Smooth muscle cell (in vitro differentiated cells): ENCODE measurements at regions not wholly inside any gene's neighbourhood (a gene's known extent, or its start where the extent isn't known, plus 50 kb on each side); places are given as distances from the start of the nearest gene placed in this dataset.

Source experiments
- DNase-seq: peaks from one replicate; lab custom pipeline; 2025; ENCODE audit not compliant: unreplicated experiment; lab: John Stamatoyannopoulos, UW
- H2AFZ ChIP-seq: fragments of 200-600 bp; sonication (generic); 2 replicates; pipeline ENCODE4 v1.6.0; 2016; ENCODE audit warnings: antibody characterized with exemption, low read depth, mild to moderate bottlenecking
- H3F3A ChIP-seq: fragments of 200-600 bp; sonication (generic); 2 replicates; pipeline ENCODE4 v1.6.0; 2017; ENCODE audit warnings: antibody characterized with exemption, low read depth
- H3K27ac ChIP-seq: fragments of 200-600 bp; sonication (generic); 2 replicates; pipeline ENCODE4 v1.5.1; 2016; ENCODE audit warnings: low read depth, mild to moderate bottlenecking
- H3K27me3 ChIP-seq: fragments of 200-600 bp; sonication (generic); 2 replicates; pipeline ENCODE4 v1.6.1; 2016; ENCODE audit warnings: low read depth, mild to moderate bottlenecking
- H3K36me3 ChIP-seq: fragments of 200-600 bp; sonication (generic); 2 replicates; pipeline ENCODE4 v1.5.1; 2016; ENCODE audit warnings: low read depth
- H3K4me1 ChIP-seq: fragments of 200-600 bp; sonication (generic); 2 replicates; pipeline ENCODE4 v1.5.1; 2016; ENCODE audit warnings: low read depth
- H3K4me2 ChIP-seq: fragments of 200-600 bp; sonication (generic); 2 replicates; pipeline ENCODE4 v1.6.0; 2016; ENCODE audit warnings: mild to moderate bottlenecking
- H3K4me3 ChIP-seq: fragments of 200-600 bp; sonication (generic); 2 replicates; pipeline ENCODE4 v1.5.1; 2016; ENCODE audit warnings: mild to moderate bottlenecking
- H3K79me2 ChIP-seq: fragments of 200-600 bp; sonication (generic); 2 replicates; pipeline ENCODE4 v1.6.0; 2016; ENCODE audit warnings: low read depth, mild to moderate bottlenecking
- H3K9ac ChIP-seq: fragments of 200-600 bp; sonication (generic); 2 replicates; pipeline ENCODE4 v1.6.0; 2016; ENCODE audit warnings: low read depth
- H3K9me3 ChIP-seq: fragments of 200-600 bp; sonication (generic); replicated peaks from 2 replicates; pipeline ENCODE4 v1.5.1; 2016; ENCODE audit warnings: low read depth
- H4K20me1 ChIP-seq: fragments of 200-600 bp; sonication (generic); 2 replicates; pipeline ENCODE4 v1.6.0; 2016; ENCODE audit warnings: low read depth
- WGBS: methylation state at CpG from one replicate; pipeline ENCODE4 v1.1.7; 2016; ENCODE audit warnings: low lambda C conversion rate; 5-methylcytosine and 5-hydroxymethylcytosine counted together
- TF ChIP-seq, protein P1 (sequence below): fragments of 200-600 bp; sonication (generic); IDR thresholded peaks from 2 replicates; pipeline ENCODE4 v1.5.1; 2017; ENCODE audit warnings: borderline replicate concordance, mild to moderate bottlenecking, antibody characterized with exemption; ENCODE audit not compliant: insufficient read depth, poor library complexity, severe bottlenecking

DNA sequence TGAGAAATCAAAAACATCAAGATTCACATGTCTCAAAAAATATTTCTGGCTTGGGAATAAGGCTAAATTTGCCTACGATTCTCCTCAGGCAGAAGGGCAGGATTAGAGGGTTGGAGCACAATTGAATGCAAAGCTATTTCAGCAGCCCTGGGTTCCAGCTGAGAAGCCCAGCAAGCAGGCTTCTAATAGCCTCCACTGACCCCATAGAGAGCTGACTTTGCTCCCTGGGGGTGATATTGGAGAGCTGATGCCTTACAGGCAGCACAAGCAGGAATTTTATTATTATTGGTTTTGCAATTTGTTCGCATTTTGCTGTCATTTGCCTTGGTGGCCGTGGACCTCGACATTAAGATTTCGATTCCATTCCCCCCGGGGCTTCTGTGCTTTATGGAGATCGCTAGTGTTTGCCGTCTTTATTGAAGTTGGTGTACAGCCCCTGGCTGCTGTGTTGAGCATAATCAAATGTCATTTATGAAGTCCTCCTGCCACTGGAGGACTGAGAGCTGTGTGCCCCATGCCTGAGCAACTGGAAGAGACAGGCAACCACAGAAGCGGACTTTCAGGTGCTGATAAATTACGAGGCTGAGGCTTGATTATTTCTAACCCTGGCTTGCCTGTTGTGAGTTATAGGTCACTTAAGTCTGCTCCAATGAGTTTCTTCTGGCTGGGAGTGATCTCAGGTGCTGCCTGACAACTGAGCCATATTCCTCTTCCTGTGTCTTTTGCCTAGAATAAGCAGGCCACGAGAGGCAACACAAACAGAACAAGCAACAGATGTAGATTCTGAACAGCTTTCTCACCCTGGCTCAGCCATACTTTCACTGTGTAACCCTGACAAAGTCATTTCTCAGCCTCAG lies 518.4 kb upstream of the CAMK1G start:
- H3K79me2 ChIP-seq: no peaks in the 10 kb centered on the region
- H3K27me3 ChIP-seq: no peaks in the 10 kb centered on the region
- H2AFZ ChIP-seq: no peak overlapping the region
- TF ChIP-seq, protein P1, sequence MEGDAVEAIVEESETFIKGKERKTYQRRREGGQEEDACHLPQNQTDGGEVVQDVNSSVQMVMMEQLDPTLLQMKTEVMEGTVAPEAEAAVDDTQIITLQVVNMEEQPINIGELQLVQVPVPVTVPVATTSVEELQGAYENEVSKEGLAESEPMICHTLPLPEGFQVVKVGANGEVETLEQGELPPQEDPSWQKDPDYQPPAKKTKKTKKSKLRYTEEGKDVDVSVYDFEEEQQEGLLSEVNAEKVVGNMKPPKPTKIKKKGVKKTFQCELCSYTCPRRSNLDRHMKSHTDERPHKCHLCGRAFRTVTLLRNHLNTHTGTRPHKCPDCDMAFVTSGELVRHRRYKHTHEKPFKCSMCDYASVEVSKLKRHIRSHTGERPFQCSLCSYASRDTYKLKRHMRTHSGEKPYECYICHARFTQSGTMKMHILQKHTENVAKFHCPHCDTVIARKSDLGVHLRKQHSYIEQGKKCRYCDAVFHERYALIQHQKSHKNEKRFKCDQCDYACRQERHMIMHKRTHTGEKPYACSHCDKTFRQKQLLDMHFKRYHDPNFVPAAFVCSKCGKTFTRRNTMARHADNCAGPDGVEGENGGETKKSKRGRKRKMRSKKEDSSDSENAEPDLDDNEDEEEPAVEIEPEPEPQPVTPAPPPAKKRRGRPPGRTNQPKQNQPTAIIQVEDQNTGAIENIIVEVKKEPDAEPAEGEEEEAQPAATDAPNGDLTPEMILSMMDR: no peak
- peak overlapping the region; percentile 32 for H3K27ac ChIP-seq
- H3K4me1 ChIP-seq: peaks cover 15% of the 10 kb centered on the region
- peaks cover 3% of the 10 kb centered on the region for H3F3A ChIP-seq
- no peak overlapping the region for H3K9ac ChIP-seq
- H3K4me2 ChIP-seq: no peak overlapping the region
- H3K4me3 ChIP-seq: no peak overlapping the region
- H3K36me3 ChIP-seq: no peaks in the 10 kb centered on the region
- WGBS: 67% methylated on average over 11 of the region's 11 CpGs
- no peaks in the 10 kb centered on the region for H4K20me1 ChIP-seq
- no peak for DNase-seq
- H3K9me3 ChIP-seq: no peaks in the 10 kb centered on the region

DNA sequence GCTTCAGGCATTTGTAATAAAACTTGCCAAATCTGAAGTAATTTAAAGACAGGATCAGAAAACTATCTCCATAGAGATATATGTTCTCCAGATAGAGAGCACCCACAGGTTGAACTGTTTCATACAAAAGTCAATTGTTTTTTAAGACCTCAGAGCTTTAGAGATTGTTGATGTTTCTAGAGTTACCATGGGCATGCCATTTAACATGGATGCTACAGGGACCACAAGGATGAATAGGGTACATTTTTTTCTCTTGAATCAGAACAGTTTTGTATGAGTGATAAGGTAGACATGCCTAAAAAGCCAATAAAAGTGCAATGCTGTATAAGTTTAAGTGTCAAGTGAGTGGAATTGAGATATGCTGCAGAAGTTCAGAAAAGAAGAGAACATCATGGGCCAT lies 511.0 kb upstream of the CAMK1G start:
- no peak overlapping the region for H3K27ac ChIP-seq

DNA sequence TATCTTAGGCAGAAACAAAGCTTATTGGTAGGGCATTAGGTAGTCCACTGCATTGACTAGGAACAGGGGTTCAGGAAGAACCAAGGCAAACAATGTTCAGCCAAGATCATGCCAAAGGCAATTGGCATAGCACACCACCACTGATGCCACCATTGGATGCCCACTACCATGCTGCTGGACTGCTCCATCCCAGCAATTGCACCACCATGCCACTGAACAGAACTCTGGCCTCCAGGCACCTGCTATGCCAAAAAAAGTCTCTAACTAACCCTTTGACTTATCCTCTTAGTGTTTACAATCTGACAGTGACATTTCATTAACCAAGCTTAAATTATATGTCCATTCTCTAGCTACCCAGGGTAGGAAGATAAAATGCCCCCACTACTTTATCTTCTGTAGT lies 509.6 kb upstream of the CAMK1G start:
- Histone ChIP-seq H4K20me1 (no peaks in the 10 kb centered on the region), H2AFZ (no peak overlapping the region), H3K36me3 (no peaks in the 10 kb centered on the region), H3K79me2 (no peaks in the 10 kb centered on the region), H3K4me1 (no peaks in the 10 kb centered on the region), H3K4me3 (no peak overlapping the region), H3K4me2 (no peak overlapping the region), H3K27me3 (no peaks in the 10 kb centered on the region), H3K9me3 (no peaks in the 10 kb centered on the region), H3F3A (no peaks in the 10 kb centered on the region), H3K27ac (no peak overlapping the region), H3K9ac (no peak overlapping the region)
- TF ChIP-seq, protein P1: no peak
- DNase-seq: no peak

More for the DNA sequence above, 511.0 kb upstream of the CAMK1G start:
- Histone ChIP-seq H3K4me2 (no peak overlapping the region), H3K4me1 (no peaks in the 10 kb centered on the region), H3F3A (no peaks in the 10 kb centered on the region), H3K79me2 (no peaks in the 10 kb centered on the region), H4K20me1 (no peaks in the 10 kb centered on the region), H3K4me3 (no peak overlapping the region), H3K9ac (no peak overlapping the region), H3K27me3 (no peaks in the 10 kb centered on the region), H3K36me3 (no peaks in the 10 kb centered on the region), H3K9me3 (no peaks in the 10 kb centered on the region), H2AFZ (no peak overlapping the region)
- TF ChIP-seq, protein P1: no peak
- no peak for DNase-seq
